CD1c-positive myeloid dendritic cell (primary cell): ENCODE measurements at regions not wholly inside any gene's neighbourhood (a gene's known extent, or its start where the extent isn't known, plus 50 kb on each side); places are given as distances from the start of the nearest gene placed in this dataset.

Experiments
- DNase-seq: peaks from one replicate; pipeline ENCODE4 v3.0.0-alpha.2; 2016; ENCODE audit errors: extremely low spot score

DNA sequence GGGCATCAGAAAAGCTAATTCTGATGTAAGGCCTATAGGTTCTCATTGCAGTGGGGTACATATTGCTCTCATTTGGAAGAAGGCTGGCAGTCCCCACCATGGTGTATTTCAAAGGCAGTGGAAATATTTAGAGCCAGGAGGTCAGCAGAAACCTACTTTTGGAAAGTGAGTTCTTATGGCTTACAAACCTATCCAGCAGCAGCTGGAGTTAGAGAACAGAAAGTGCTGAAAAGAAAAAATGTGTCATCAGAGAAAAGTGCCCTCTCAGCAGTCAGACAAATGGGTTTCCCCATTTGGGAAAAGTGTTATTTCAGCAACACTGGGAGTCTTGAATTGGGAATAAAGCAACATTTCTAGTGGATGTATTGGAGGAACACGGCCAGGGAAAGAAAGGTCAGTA is 105.7 kb upstream of the IGFBP3 start:
- DNase-seq = no peak

- DNase-seq = no peak
Observed at GRCh38 chr7:46024263-46024916, 103.3 kb upstream of the IGFBP3 start.

DNA sequence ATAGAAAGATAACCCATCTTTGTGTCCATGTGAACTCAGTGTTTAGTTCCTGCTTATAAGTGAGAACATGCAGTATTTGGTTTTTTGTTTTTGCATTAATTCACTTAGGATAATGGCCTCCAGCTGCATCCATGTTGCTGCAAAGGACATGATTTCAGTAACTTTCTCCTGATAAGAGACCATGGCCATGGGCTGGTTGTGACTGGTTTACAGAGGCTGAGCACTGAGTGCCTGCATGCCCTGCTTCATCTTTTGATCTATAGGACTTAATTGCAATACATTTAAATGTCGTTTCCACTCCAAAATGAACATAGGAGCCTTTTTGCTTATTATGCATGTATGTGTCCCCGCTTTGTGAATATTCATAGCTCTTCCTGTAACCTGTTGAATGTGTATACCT is 101.3 kb upstream of the IGFBP3 start:
- no peak for DNase-seq

DNA sequence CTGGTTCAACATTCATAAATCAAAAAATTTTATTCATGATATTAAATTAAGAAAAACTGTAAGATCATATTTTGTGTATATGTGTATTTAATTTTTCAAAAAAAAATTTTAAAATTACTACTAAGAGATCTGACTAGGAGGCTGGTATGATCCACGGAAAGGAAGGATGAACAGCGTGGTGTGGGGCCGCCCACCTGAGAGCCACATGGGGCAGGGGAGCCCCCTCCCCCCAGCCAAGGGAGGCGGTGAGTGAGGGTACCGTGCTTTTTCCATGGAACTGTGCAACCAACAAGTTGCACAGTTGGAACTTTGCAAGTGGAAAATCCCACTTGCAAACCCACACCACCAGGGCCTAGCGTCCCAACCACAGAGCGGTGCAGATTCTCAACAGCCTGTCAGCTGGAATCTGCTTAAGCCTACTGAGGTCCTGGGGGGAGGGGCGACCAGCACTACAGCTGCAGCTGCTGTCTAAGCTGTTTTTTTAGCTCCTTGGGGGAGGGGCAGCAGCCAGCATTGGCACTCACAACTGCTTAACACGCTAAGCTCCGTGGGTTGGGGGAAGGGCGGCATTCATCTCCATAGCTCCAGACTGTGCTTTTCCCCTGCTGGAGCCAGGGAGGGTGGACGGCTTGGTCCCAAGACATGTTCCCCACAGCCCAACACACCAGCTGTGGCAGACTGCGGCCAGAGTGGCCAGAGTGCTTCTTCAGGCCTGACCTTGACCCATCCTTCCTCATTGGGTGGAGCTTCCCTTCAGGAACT is 94.2 kb upstream of the IGFBP3 start:
- no peak for DNase-seq

DNA sequence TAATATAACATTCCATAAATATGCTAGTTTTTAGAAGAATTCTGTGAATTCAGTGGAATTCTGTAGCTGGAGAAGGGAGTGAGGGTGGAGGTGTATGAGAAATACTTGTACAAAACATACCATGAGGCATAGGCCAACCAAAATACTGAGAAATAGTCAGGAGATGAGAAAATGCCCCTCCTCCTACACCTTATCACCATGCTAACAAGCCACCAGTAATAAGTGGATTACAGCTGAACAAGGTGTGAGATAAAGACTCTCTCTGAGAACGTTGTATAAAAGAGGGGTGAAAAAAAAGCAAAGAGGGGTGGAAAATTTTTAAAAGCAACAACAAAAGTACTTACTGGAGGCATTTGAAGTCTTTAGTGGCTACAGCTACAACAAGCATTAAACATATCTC is 90.4 kb upstream of the IGFBP3 start:
- no peak for DNase-seq

DNA sequence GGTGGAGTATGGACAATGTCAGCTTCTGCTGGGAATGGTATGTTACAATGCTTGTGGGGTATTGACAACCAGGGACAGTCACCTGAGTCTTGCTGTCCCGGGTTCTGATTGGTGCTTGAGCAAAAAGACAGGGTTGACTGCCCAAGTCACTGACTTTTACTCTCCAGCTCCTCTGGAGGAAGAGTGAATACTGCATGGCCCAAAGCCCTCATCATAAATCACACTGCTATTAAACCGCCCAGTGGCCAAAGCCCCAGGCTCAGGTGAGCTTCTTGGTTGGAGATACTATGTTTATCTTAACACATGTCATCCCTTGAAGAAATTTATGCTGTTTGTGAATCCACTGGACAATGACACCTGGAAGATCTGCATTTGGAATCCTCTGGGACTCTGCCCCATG is 90.0 kb upstream of the IGFBP3 start:
- DNase-seq = no peak

DNA sequence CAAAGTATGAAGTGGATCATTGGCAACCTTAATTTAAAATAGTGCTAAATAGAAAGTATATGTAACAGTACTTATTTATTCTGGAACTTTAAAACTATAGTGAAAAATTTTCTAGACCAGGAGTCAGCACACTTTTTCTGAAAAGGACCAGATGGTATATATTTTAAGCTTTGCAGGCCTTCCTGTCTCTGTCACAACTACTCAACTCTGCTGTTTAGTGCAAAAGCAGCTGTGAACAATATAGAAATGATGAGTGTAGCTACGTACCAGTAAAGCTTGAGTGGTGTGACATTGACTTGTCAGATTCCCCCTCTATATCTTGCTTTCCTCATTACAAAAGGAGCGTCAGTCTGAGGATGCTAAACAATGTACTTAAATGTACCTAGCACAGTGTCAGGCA is 88.1 kb upstream of the IGFBP3 start:
- no peak for DNase-seq

GRCh38 chr7:46007990-46008643 is 87.0 kb upstream of the IGFBP3 start:
- DNase-seq = no peak

- DNase-seq = no peak
Observed at GRCh38 chr7:46007194-46007593, 86.1 kb upstream of the IGFBP3 start.

DNA sequence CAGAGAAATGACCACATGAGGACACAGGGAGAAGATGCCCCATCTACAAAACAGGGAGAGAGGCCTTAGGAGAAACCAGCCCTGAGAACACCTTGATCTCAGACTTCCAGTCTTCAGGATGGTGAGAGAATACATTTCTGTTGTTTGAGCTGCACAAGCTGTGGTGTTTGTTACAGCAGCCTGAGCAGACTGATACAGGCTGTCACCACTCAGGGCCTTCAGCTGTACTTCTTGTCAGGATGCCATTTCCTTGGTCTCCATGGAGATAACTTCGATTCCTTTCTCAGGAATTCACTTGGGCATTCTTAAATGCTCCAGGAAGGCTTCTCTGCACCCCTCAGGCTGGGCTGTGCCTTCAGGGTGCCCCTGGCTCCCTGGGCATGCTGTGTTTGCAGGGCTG is 85.7 kb upstream of the IGFBP3 start:
- DNase-seq = no peak

- DNase-seq = no peak
Observed at GRCh38 chr7:46006212-46006611, 85.1 kb upstream of the IGFBP3 start.

DNA sequence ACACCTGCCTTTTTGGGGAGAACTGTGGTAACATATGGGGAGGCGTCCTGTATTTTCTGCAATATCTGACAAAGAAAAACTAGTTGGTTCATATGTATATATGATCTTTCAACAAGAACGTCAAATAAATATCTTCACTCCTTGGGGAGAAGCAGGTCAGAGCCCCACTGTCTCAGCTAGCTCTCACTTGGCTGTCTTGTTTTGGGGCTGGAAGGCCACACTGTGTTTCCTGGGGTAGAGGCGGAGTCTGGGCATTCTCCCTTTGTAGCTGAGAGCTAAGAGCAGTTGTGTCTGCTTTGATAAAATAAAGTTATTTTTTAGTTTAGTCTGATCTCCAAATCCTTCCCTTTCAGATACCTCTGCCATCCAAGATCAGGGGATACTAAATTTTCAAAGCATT is 83.9 kb upstream of the IGFBP3 start:
- DNase-seq = no peak

- DNase-seq = no peak
Observed at GRCh38 chr7:46003896-46004875, 83.1 kb upstream of the IGFBP3 start.

GRCh38 chr7:46003161-46003560 is 82.1 kb upstream of the IGFBP3 start:
- DNase-seq = no peak

DNA sequence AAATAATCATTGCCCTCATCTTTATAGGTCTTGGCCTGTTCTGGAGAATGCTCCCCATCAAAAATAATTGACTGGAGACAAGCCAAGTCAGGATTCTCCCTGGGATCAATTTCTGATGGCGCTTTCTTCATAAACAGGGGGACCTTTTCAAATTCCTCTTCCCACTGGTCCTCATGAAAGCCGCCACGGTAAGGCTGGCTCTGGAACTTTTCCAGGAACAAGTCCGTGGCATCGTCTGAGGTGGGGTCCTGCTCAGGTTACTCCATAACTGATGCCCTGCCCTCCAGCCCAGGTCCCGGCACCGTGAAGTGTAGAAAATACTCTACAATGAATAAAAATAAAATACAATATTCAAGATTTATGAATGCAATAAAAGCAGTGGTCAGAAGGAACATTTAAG is 79.4 kb upstream of the IGFBP3 start:
- no peak for DNase-seq

DNA sequence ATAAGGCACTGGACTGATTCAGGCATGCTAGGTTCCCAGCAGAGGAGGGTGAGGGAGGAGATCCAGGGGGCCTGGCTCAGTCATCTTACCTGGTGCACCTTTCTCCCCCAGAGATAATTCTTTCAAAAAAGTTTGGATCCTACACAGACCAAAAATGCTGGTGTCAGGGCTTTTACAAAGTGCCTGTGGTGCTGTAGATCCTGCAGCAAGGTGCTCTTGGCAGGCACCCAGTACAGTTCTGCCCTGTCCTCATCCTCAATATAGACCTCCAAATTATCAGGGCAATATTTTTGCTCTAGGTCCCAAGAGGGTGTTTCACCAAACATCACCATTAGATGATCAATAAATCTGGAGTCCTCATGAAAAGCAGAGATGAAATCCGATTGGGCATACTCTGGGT is 78.5 kb upstream of the IGFBP3 start:
- no peak for DNase-seq

DNA sequence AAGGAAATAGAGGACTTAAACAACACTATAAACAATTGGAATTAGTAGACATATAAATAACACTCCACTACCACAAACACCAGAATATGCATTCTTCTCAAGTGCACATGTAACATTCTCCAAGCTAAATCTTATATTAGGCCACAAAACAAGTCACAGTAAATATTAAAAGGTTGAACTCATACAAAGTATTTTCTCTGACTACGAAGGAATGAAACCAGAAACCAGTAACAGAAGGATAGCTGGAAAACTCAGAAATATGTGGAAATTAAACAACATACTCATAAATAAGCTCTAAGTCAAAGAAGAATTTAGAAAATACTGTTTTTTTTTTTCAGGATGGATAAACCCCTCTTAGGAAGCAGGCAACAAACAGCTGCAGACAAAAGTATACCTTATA is 77.4 kb upstream of the IGFBP3 start:
- no peak for DNase-seq

DNA sequence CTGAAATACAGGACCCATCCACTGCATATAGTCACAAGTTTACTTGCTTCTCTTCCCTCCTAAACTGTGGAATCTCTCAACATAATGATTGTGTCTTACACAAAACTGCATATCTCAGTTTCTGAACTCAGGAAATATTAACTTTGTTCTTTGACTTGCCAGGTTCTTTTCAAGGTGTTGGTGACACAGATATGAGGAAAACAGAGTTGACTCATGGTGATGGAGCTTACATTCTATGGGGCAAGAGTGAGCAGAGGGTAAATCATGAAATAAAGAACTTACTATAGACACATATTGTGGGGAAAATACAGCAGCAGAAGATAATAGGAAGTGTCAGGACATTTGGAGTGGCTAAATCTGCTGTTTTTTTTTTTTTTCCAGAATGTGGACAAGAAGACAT is 72.5 kb upstream of the IGFBP3 start:
- no peak for DNase-seq

DNA sequence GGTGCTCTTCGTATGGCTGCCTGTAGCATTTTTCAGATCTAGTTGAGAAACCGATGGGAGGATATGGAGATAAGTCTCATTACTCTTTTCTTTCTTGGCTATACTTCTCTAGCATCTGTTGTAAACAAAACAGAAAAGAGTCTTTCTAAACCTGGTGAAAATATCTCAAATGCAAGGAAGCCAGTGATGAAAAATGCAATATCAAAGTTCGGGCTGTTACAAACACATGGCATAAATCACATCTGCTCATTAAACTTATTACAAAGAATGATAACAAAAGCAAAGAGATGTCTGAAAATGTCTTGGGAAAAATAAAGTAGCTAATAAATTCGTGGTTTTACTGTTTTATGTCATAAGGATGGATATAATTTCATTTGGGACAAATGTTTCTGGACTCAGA is 71.8 kb upstream of the IGFBP3 start:
- DNase-seq = no peak

DNA sequence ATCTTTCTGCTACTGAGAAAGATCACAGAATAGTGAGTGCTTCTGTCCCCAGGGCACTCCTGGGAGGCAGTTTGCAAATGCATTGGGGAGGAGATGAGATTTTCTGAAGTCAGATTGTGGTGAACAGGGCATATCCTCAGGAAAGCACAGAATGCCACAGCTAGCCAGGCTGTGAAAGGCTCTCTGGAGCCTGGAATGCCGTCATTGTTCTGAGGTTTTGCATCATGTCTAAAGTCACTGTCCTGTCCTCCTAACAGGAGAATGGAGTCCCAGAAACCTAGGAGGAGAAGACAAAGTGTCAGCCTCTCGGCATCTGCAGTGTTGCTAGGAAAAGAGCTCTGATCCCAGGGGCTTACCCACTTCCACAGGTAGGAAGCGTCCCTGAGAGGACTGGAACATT is 69.2 kb upstream of the IGFBP3 start:
- DNase-seq = no peak

DNA sequence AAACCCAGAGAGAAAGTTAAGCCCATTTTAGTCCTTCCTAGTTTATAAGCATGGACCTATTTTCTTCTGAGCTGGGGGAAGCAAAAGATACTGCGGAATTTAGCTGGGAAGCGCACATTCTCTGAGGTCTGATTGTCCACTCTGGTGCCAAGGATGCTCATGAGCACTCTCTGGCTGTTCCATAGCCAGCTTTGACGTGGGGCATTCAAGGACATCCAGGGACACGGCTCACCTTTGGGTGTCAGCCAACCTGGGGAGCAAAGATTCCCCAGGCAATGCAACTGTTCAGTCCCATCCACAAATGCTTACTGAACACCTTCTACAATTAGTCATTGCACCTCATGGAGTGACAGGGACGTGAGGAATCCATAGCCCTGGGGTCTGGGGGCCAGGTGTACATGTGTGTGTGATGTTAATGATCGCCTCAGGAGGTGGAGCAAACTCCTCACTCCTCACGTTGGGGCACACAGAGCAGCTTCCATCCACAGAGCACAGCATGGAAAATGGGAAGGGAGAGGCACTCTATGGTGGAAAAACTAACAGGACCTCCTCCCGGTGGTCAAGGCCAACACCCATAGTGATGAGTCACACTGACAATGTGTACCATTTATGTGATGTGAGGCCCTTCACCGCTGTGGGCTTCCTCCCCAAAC is 67.5 kb upstream of the IGFBP3 start:
- DNase-seq = no peak
